Spleen (tissue), 11 donors: ENCODE measurements at regions not wholly inside any gene's neighbourhood (a gene's known extent, or its start where the extent isn't known, plus 50 kb on each side); places are given as distances from the start of the nearest gene placed in this dataset.

Experiments
- DNase-seq: peaks from one replicate; pipeline ENCODE4 v3.0.0-alpha.2; 2020
- H3K27ac ChIP-seq, 8 donors: fragments of 200-600 bp; sonication (generic) in 7 of 8; 1 replicate in 4 of 8; 2 replicates in 4 of 8; pipeline versions ENCODE4 v1.5.0 to v1.8.0; 2016 to 2021; ENCODE audit warnings: inconsistent platforms in 4 of 8, mild to moderate bottlenecking in 4 of 8, moderate library complexity in 1 of 8
- H3K27me3 ChIP-seq, 7 donors: fragments of 200-600 bp; sonication (generic) in 6 of 7; replicated peaks in 1 of 7; 1 replicate in 4 of 7; 2 replicates in 3 of 7; pipeline versions ENCODE4 v1.5.0 to v1.8.0; 2016 to 2021; ENCODE audit warnings: inconsistent platforms in 3 of 7, mild to moderate bottlenecking in 1 of 7
- H3K36me3 ChIP-seq, 6 donors: fragments of 200-600 bp; sonication (generic) in 5 of 6; 1 replicate in 4 of 6; 2 replicates in 2 of 6; pipeline versions ENCODE4 v1.5.0 to v1.8.0; 2016 to 2021; ENCODE audit warnings: inconsistent platforms in 2 of 6
- H3K4me1 ChIP-seq, 6 donors: fragments of 200-600 bp; sonication (generic) in 5 of 6; 1 replicate in 3 of 6; 2 replicates in 3 of 6; pipeline versions ENCODE4 v1.5.0 to v1.8.0; 2016 to 2021; ENCODE audit warnings: inconsistent platforms in 3 of 6
- H3K4me3 ChIP-seq, 8 donors: fragments of 200-600 bp; sonication (generic) in 7 of 8; 1 replicate in 4 of 8; 2 replicates in 4 of 8; pipeline versions ENCODE4 v1.5.0 to v1.8.0; 2016 to 2021; ENCODE audit warnings: inconsistent platforms in 4 of 8, mild to moderate bottlenecking in 4 of 8, moderate library complexity in 2 of 8
- H3K9me3 ChIP-seq, 8 donors: fragments of 200-600 bp; sonication (generic) in 7 of 8; 1 replicate in 4 of 8; 2 replicates in 4 of 8; pipeline versions ENCODE4 v1.5.0 to v1.8.0; 2016 to 2021; ENCODE audit warnings: inconsistent platforms in 4 of 8
- CTCF ChIP-seq, 11 experiments: fragments of 200-600 bp in 7 of 11; fragments of 450-650 bp in 4 of 11; sonication (generic) in 4 of 11; IDR thresholded peaks in 8 of 11; conservative IDR thresholded peaks in 3 of 11; 1 replicate in 7 of 11; 2 replicates in 4 of 11; pipeline versions ENCODE4 v1.4.0 to v1.8.0; 2016 to 2021; ENCODE audit warnings: antibody characterized with exemption in 11 of 11, inconsistent platforms in 4 of 11, mild to moderate bottlenecking in 1 of 11
- POLR2A ChIP-seq, 3 donors: fragments of 450-650 bp; IDR thresholded peaks; one replicate each; pipeline ENCODE4 v1.5.1; 2017; ENCODE audit warnings: antibody characterized with exemption in 3 of 3, mild to moderate bottlenecking in 1 of 3
- POLR2AphosphoS5 ChIP-seq, 3 donors: sonication (generic); formaldehyde crosslinking; IDR thresholded peaks; one replicate each; pipeline ENCODE4 v1.5.1; 2017; ENCODE audit warnings: antibody characterized with exemption in 3 of 3
- WGBS, 5 donors: extraction: QIAGEN DNeasy Blood & Tissue Kit in 3 of 5; methylation state at CpG; one replicate each; pipeline versions ENCODE4 v1.1.5 to v1.1.7; 2013 to 2018; 5-methylcytosine and 5-hydroxymethylcytosine counted together
- intact Hi-C: fragments of 100-400 bp; cut with DNase I; formaldehyde crosslinking; loops from one replicate; pipeline ENCODE4 v1.15.0; 2023; ENCODE audit warnings: low total_unique reads
- donor health status: healthy with polysubstance abuse.
- donor health status: DM: no; HTN: no; CAD: no; lungs with moderate emphysema.
- donor health status: DM: no; HTN: no; CAD: no.
- donor health status: Bipolar disorder and iron deficiency.
- donor health status: healthy.
- donor health status: DM: no; HTN: no; CAD: no.
- donor health status: DM: yes; HTN: yes; CAD: no.

GRCh38 chr13:111975539-111976473, 91.1 kb upstream of the SOX1 start:
- WGBS, 5 donors = 78 to 91% (median 81%) methylated on average over 41 to 49 of the region's 49 CpGs
- H3K36me3 ChIP-seq = no peaks in the 10 kb centered on the region
- H3K27me3 ChIP-seq = peaks cover 0 to 70% (median 30%) of the 10 kb centered on the region in 7 donors
- H3K27ac ChIP-seq = no peak overlapping the region
- TF ChIP-seq POLR2A (IDR thresholded peaks at IDR 0.05) = no peak
- TF ChIP-seq CTCF (IDR thresholded peaks at IDR 0.05 in 8 of 11, conservative IDR thresholded peaks at IDR 0.05 in 3 of 11) = no peak
- no peak for TF ChIP-seq POLR2AphosphoS5 (IDR thresholded peaks at IDR 0.05)
- intact Hi-C loops = no loop called here
- no peak for DNase-seq
- no peak overlapping the region for H3K4me3 ChIP-seq
- no peaks in the 10 kb centered on the region for H3K4me1 ChIP-seq
- H3K9me3 ChIP-seq = no peaks in the 10 kb centered on the region

GRCh38 chr13:111976474-111977178, 90.3 kb upstream of the SOX1 start:
- WGBS, 5 donors = 85 to 92% (median 88%) methylated on average over 17 of the region's 17 CpGs
- no peaks in the 10 kb centered on the region for H3K36me3 ChIP-seq
- no peak overlapping the region for H3K27ac ChIP-seq
- no peak for TF ChIP-seq CTCF (IDR thresholded peaks at IDR 0.05 in 8 of 11, conservative IDR thresholded peaks at IDR 0.05 in 3 of 11)
- H3K9me3 ChIP-seq = no peaks in the 10 kb centered on the region
- H3K4me1 ChIP-seq = no peaks in the 10 kb centered on the region
- no peak overlapping the region for H3K4me3 ChIP-seq
- intact Hi-C loops = no loop called here
- peaks cover 0 to 70% (median 29%) of the 10 kb centered on the region in 7 donors for H3K27me3 ChIP-seq
- no peak for DNase-seq

GRCh38 chr13:111977179-111977506, 89.8 kb upstream of the SOX1 start:
- DNase-seq = no peak
- TF ChIP-seq CTCF (IDR thresholded peaks at IDR 0.05 in 8 of 11, conservative IDR thresholded peaks at IDR 0.05 in 3 of 11) (no peak), POLR2AphosphoS5 (IDR thresholded peaks at IDR 0.05) (no peak), POLR2A (IDR thresholded peaks at IDR 0.05) (no peak)
- WGBS, 5 donors = 90 to 94% (median 92%) methylated on average over 13 of the region's 13 CpGs
- no peak overlapping the region for H3K27ac ChIP-seq
- H3K27me3 ChIP-seq = peaks cover 0 to 70% (median 24%) of the 10 kb centered on the region in 7 donors
- no peaks in the 10 kb centered on the region for H3K4me1 ChIP-seq
- H3K9me3 ChIP-seq = no peaks in the 10 kb centered on the region
- intact Hi-C loops = no loop called here
- H3K36me3 ChIP-seq = no peaks in the 10 kb centered on the region
- H3K4me3 ChIP-seq = no peak overlapping the region

GRCh38 chr13:111978546-111978945, 88.4 kb upstream of the SOX1 start:
- 53 to 65% (median 60%) methylated on average over 4 of the region's 4 CpGs for WGBS, 5 donors
- Histone ChIP-seq H3K9me3 (no peaks in the 10 kb centered on the region), H3K27me3 (peaks cover 0 to 67% (median 12%) of the 10 kb centered on the region in 7 donors), H3K4me1 (no peaks in the 10 kb centered on the region), H3K27ac (no peak overlapping the region), H3K4me3 (no peak overlapping the region), H3K36me3 (no peaks in the 10 kb centered on the region)
- no peak for DNase-seq
- intact Hi-C loops = no loop called here
- TF ChIP-seq POLR2AphosphoS5 (IDR thresholded peaks at IDR 0.05) = no peak
- no peak for TF ChIP-seq POLR2A (IDR thresholded peaks at IDR 0.05)
- TF ChIP-seq CTCF (IDR thresholded peaks at IDR 0.05 in 8 of 11, conservative IDR thresholded peaks at IDR 0.05 in 3 of 11) = no peak
